HG02884 (cell line): ENCODE measurements at regions not wholly inside any gene's neighbourhood (a gene's known extent, or its start where the extent isn't known, plus 50 kb on each side); places are given as distances from the start of the nearest gene placed in this dataset.
"Not testable (repeated sequence)": the region's sequence is repeated elsewhere in the genome, so short reads cannot be mapped to it uniquely, and the experiment has no call there.

ENCODE experiments used
- ATAC-seq: cut with Tn5 transposase; IDR thresholded peaks from one replicate; pipeline ENCODE4 v1.9.1; 2021; ENCODE audit warnings: mild to moderate bottlenecking, moderate library complexity; ENCODE audit not compliant: unreplicated experiment

DNA sequence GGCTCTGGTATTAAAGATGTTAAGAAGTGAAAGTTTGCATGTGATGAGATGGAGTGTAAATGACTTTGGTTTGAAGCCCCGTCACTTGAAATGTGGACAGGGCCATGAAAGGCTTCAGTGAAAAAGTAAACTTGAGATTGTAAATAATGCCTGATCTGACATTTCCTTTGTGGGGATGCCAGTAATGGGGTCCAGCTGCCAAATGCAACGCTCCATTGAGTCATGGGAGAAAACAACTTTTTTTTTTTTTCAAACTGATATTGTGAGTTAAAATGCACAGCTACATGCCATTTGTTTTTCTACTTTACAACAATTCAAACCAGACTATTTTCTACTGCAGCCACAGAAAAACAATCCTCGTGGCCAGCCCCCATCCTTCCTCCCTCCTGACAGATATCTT is 327.0 kb upstream of the TNC start:
- no peak for ATAC-seq

DNA sequence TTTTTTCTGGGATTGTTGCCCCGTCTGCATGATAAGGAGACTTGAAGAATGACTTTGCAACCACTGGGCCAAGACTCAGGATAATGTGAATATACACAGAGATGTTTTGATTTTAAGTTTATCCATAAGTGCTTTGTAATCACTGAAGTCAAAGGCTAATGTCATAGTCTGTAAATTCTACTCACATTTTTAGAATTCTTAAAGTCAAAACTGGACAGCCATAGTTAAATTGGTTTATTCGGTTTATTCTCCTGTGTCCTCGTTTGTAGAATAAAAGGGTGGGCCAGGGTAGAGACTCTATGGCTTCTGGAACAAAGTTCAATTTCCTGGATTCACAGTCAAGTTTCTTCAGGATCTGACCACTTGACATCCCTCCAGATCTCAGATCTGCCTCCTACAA is 327.7 kb upstream of the TNC start:
- ATAC-seq: no peak

DNA sequence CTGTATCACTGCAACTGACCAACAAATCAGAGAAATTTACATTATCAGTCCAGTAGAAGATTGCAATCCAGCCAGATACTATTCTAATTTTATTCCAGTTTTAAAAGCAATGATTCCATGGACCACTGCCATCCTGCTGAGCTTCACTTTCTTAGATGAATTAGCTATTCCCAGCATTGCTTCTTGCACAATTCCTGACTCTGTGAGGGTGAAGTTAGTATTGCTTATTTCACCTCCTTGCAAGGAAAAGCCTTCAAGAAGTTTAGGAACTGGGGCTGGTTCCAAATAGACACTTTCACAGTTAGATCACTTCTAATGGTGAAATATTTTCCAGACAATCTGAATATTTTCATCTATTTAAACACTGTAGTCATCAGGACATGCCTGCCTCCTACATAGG is 338.6 kb upstream of the TNC start:
- no peak for ATAC-seq

DNA sequence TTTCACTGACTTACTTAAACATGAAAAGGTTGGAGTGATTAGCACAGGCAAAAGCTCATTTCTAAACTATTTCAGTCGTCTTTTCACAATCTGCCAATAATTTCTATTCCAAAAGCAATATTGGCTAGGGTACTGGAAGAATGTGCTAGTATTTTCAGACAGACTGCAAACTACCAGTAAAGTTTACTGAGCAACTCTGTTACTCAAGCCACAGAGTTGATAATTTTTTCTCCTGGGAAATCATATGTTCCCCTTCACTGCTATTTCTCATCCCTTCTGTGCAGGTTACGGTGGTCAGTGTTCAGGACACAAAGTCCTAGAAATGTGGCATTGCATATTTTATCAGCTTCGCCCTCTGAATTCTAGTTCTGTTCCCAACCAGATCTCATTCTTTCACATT is 343.3 kb upstream of the TNC start:
- no peak for ATAC-seq

DNA sequence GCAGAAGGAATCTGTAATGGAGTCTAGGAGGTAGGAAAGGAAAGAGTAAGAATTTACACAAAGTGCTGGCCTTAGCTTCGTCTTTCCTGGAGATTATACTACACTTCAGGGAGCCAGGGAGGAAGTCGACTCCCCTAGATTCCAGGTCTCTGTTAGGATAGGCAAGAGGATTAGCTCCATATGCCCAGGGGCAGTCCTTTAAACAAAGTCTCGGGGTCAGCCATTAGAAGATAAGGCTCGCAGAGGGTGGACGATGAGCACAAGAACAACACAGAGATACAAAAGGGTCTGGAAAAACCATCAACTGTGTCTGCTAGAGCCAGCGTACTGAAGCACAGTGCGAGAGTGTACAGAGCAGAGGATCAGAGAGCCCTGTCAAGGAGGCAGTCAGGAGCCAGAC is 344.7 kb upstream of the TNC start:
- ATAC-seq: no peak

DNA sequence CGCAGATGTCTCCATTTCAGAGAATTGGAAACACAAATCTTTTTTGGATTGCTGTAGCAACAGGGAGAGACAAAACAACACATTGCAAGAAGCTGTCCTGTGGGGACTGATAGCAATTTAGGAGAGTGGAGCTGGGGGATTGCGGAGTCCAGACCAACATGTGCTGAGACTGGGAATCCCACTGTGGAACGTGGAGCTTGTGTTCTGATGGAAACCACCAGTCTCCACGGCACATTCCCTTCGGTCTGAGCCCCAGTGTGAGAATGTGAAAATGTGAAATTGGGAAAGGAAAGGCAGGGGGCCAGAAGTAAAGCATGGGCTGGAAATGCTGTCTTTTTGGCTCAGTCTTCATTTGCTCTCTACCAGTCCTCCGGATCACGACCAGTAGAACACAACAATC is 348.8 kb upstream of the TNC start:
- ATAC-seq: no peak

DNA sequence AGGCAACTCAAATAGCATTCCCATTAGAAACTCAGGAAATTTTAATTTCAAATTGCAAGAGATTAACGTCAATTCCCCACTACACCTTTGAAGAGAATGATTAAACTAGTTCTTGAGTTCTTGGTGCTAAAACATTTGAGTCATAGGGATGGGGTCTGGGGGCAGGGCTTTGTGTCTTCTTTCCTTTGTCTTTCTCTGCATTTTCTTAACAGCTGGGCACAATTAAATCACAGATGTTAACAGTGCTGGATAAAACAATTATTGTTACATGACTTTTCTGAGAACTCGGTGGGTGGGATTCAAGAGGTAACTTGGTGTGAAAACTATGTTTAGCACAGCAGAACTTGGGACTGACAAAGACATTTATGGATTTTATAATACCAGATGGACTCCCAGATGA is 351.9 kb upstream of the TNC start:
- no peak for ATAC-seq

DNA sequence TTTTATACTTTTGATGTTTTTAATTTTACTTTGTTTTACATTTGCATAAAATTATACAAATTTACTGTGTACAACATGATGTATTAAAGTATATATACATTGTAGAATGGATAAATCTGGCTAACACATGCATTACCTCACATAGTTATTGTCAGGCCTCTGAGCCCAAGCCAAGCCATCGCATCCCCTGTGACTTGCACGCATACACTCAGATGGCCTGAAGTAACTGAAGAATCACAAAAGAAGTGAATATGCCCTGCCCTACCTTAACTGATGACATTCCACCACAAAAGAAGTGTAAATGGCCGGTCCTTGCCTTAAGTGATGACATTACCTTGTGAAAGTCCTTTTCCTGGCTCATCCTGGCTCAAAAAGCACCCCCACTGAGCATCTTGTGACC is 355.1 kb upstream of the TNC start:
- not testable (repeated sequence) for ATAC-seq

DNA sequence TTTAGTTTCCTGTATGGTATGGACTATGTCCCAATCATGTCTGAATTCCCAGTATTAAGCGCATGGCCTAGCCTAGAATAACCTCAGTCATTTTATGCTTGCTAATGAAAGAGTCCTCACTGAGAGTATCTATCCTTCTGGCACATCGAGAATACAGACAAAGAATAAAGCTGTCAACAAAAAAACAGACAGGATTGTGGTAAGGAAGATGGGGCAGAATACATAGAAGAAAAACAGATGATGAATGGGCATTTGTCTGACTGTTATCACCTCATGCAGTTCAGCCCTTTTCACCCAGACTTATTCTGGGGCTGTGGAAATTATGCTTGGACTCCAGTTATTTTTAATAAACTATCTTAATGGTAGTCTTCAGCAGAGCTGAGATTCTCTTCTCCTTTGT is 363.8 kb upstream of the TNC start:
- no peak for ATAC-seq

DNA sequence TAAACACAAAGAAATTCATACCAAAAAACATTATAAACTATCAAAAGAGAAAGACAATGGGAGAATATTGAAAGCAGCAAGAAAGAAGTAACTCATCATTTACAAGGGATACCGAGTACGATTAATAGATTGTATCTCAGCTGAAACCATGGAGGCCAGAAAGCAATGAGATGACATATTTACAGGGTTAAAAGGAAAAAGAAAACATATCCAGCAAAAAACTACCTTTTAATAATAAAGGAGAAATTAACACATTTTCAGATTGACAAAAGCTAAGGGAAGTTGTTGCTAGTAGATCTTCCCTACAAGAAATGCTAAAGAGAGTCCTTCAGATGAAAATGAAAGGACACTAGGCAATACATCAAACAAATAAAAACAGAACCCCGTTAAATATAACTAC is 364.8 kb upstream of the TNC start:
- ATAC-seq: no peak

DNA sequence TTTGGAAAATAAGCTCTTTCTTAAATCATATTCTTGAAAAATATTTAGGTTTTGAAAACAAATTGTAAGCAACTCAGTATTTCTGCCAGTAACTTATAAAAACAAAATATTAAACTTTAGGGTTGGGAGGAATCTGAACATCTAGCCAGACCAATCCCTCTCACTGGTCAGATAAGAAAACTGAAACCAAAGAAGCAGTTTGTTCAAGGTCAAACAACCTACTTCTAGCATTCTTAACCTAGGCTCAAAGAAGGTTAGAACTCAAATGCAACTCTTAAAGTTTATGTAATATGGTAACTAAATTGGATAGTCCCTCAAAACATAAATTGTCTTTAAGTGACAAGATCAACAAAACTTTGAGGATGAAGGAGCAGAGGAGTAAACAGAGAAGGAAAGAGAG is 374.9 kb upstream of the TNC start:
- ATAC-seq: no peak

DNA sequence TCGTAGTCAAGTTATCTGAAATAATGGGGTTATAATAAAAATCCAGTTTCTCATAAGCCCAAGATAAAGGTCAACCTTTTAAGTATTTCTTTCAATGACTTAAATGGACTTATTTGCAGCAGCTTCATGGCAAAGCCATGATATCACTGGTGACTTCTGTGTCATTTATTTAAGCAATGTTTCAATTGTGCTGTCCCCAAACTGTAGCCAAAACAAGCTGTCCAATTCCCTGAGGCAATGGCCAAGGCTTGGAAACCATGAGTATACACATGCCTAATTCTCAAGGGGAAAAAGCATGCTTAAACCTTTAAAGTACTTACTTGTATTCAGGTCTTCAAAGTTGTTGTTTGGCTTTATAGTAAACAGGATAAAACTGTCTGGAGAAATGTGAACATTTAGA is 376.4 kb upstream of the TNC start:
- ATAC-seq: no peak

DNA sequence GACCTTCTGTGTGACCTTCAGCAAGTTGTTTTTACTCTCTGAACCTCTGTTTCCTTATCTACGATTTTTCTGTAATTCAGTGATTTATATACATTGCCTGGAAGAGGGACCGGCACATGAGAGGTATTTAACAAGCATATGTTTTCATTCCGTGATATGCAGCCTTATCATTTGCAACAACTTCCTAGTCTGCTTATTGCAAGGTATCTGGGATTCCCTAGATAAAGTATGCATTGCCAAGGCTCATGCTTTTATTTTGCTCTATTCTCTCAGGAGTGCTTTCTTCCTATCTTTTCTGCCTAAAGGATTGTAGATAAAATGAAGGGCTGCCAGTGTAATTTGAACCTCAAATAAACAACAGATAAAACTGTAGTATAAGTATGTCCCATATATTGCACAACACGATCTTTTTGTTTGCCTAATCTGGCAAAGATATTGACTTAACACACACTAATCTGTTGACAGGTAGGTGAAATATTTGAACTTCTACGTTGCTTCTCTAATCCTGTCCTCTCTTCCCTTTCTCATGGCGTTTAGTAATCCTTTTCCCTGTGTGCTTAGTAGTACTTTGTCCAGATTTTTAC is 377.2 kb upstream of the TNC start:
- ATAC-seq: no peak

DNA sequence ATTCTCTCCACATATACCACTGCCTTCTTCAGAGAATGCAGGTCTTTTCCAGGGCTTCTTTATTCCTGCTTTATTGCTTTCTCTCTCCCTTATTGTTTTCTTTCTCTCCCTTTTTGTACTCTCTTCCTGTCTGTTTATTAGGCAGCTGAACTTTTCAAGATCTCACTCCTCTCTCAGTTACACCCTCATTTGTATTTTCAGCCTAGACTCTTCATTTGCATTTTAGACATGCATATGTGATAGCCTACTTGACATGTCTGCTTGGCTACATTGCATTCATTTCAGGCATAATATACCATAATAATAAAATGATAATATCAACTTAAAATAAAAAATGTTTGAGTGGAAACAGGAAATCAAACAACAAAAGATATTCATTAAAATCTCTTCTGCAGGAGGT is 377.9 kb upstream of the TNC start:
- no peak for ATAC-seq

DNA sequence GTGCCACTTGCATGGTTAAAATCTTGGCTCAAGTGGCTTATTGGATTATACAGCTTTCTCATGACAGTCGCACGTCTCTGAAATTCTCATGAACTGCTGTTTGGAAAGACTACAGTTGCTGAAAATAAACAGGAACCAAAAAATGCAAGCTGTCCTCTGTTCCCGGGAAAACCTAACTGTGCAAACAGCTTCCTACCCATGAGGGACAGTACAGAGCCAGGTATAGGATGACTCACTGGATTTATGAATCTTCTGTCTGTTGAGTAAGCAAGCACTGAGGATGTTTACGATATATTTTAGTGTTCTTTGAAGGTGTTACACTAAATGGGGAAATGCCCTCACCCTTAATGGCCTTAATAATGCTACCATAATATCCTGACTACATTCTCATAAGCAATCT is 380.3 kb upstream of the TNC start:
- no peak for ATAC-seq

DNA sequence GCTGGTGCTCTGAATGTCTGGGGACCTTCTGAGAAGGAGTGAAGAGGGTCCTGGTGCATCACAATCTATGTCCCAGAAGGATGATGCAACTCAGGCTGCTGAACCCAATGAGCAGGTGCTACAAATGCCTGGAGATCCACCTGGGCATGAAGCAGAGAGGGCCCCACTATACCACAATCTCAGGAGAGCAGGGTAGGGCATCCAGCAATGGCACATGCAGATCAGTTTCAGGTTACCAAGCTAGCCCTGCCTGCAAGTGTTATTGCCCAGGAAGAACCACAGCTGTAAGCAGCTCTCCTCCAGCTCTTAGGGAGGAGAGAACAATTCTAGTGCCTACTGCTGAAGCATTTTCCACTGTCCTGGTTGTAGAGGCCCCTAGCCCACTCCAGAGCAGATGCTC is 389.2 kb upstream of the TNC start:
- no peak for ATAC-seq

DNA sequence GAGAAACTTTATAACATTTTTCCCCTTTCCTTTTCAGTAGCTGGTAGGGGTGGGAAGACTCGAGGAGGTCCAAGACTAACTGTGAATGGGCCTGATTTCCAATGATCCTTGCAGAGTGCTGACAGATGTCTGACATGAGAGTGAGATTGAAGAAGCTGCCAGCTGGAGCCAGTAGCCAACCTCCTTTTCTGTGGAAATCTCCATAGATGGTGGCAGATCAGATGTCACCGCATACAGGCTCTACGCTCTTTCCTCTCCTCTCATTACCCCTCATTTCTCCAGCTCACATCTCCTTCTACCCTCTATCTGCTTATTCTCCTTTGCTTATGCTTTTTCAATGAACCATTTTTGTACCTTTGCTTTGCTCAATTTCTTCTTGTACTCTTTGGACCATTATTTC is 395.2 kb upstream of the TNC start:
- no peak for ATAC-seq

DNA sequence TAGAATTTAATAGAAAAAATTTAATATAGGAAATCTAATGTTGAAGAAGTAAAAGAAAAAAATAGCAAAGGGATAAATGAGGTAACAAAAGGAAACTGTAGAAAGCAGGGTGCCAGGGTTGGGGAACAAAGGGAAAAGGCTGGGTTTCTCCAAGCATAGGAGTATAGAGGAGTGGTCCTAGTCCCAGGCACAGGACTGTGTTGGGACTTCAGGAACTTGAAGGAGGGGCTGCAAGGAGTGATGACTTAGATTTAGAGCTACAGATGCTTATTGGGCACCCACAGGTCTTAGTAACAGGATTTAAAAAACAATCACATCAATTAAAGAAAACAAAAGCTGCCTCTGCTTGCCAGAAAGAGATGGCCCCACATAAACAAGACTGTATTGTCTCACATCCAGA is 396.5 kb upstream of the TNC start:
- no peak for ATAC-seq

DNA sequence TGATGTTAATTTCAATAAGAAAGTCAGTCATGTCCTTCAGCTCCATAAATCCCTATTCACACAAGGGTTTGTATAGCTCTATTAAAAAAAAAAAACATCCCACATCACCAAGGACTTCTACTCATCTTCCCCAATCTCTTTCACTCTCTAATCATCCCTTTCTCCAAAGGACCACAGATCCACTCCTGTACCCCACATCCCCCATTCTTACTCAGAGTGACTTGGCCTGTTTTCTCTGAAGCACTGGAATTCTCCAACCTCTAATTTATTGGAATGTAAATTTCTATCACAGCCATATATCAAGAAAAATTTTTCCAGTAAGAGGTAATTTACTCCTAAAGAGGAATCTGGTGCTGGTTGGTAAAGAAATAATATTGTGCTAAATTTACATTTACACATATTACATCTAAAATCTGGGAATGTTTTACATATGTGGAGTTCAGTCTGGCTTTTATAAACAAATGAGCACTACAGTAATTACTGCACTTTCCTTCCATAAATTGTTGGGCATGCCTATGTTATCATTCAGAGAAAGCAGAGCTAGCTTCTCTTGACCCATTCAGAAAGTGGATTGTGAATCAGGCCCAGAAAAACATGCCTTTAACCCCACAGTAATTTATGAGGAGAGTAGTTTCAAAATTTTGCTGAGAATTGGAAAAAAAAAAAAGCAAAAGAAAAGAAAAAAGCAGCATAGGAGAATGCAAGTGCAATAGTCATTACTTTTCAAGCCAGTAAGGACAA is 399.5 kb upstream of the TNC start:
- no peak for ATAC-seq

DNA sequence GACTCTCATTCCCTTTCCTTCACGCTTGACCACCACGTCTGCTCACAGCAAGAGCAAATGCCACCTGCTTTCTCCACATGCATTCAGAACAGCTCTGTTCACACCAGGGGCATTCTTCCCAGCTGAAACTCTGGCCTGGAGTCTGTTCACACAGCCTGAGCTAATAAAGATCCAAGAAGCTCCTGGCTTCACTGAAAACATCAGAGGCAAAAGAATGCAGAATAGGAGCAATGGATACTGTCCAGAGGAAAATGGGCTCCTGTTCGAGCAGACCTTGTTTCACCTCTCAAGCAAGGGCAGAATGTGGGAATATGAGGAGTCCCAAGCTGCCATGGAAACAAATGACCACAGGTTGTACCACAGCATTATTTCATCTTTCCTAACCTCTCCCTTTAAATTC is 402.7 kb upstream of the TNC start:
- ATAC-seq: no peak

DNA sequence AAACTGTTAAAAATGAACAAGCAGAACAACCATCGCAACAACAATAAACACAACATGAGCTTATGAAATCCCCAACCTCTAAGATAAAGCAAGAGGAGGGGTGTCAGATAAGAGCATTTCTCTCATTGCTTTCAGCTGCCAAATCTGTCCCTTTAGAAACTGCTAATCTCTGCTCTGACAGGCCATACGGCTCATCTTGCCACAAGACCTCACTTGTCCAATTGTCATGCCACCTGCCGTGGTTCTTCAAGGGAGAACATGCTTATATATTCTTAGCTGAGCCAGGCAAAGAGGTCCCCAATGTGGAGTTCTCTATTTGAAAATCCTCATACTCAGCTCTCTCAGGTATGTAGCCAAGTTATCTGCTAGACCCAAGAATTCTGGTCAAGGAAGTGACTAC is 405.0 kb upstream of the TNC start:
- no peak for ATAC-seq

DNA sequence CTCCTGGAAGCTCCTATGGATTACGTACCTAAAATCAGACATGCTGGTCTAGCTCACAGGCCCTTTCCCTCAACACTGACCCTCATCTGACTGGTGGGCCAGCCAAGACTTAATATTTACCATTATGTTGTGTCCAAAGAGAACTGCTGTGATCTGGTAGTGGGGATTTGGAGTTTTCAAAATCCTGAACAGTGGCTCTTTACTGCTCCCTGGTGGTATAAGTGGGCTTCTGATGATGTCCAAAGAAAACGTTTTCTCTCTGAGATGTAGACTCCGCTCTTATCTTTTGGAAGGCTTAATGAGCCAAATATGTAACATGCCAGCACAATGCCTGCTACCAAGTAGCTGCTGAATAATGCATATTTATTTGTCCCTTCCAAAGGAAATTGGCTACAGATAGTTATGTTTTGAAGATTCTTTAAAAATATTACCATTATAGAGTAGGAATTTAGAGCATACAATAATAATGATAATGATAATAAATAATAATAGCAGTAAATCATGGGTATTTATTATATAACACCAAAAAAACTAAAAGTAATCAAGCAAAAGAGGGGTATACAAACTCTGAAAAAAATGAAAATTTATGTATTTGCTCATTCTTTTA is 406.6 kb upstream of the TNC start:
- ATAC-seq: no peak
